HG03439 (cell line): ENCODE measurements at regions not wholly inside any gene's neighbourhood (a gene's known extent, or its start where the extent isn't known, plus 50 kb on each side); places are given as distances from the start of the nearest gene placed in this dataset.

Source experiments
- ATAC-seq: cut with Tn5 transposase; IDR thresholded peaks from one replicate; pipeline ENCODE4 v1.9.1; 2021; ENCODE audit warnings: mild to moderate bottlenecking, moderate library complexity; ENCODE audit not compliant: unreplicated experiment

DNA sequence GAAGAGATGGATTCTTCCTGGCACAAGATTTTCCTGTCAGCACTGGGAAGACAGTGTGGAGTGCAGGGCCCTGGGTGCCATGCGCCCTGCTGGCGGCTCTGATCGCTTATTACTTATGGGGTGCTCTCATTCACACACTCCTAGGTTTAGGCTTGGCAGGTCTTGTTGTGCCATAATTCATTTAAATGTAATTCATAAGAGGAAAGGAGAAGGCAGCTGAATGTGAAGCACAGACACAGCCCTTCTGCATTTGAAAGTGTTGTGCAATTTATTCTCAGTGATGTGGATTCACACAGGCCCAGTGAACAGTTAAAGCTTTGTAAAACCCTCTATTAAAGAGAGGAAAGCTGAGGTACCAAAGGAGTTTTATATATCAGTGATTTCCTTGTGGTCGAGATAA lies 249.7 kb downstream of the C4orf33 start:
- ATAC-seq: no peak

DNA sequence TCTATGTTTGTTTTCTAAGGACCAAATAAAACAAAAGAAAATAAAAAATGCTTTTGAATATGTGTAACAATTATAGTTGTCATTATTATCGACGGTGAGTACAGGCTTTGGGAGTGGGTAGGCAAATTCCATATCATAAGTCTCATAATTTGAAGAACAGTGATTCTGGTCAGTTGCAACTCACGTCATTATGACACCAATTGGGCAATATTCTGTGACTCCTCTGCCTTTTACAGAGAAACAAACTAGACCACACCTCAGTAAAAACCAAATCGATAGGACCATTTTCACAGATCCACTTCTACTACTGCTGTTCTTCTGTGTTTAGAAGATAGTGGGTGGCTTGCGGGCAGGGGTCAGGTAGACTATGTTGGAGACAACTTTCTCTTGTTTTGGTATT lies 250.1 kb downstream of the C4orf33 start:
- no peak for ATAC-seq

DNA sequence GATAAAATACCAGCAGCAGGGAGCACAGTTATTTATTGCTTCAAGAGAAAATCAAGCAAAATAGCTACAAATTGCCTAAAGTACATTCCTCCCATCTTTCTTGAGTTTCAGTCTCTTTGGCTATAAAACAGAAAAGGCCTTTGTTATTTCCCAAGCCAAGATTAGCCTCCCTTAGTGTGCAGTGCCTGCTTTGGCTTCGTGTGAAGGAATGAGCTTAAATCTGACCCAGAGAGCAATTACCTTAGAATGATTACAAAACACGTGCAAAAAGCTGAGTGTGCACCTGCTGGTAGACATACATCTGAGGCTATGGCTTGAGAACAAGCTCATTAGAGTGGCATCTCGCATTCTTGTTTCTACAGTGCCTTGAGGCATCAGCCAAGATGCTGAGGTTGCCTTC lies 250.8 kb downstream of the C4orf33 start:
- no peak for ATAC-seq

- no peak for ATAC-seq
Observed at GRCh38 chr4:129350834-129351721, 255.1 kb downstream of the C4orf33 start.

GRCh38 chr4:129352480-129352879 lies 256.5 kb downstream of the C4orf33 start:
- no peak for ATAC-seq

DNA sequence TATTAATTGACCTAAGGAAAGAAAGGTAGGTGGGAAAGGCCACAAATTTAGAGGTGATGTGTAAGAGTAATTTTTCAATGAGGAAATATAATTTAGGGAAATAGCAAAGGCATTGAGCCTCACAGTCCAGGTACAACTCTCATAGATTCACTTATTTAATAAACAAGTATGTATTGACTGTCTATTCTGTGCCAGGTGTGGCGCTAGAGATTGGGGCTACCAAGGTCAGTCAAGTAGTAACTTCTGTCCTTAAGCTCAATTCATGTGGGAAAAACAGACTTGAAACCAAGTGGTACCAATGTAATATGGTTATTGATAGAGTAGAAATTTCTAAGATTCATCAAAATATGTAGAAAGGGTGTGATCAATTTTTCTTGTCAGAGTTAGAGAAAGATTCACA lies 257.5 kb downstream of the C4orf33 start:
- no peak for ATAC-seq

DNA sequence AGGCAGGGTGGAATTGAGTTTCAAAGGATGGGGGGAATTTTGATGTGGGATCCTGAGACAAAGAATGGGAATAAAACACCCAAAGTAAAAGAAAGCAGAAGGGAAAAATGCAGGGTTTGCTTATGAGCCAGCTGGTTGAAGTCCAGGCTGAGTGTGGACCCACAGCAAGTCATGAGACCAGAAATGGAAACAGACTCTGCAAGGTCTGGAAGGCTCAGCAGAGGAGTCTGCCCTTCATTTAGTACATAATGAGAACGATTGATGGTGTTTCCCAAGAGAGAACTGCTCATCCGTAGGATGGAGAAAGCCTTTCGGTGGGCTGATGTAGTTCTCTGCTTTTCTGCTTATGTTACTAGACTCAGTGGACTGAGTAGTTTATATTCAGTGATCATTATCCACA lies 259.1 kb downstream of the C4orf33 start:
- ATAC-seq: no peak

GRCh38 chr4:129355516-129355915 lies 259.6 kb downstream of the C4orf33 start:
- ATAC-seq: no peak

- no peak for ATAC-seq
Observed at GRCh38 chr4:129358571-129358970, 262.6 kb downstream of the C4orf33 start.

DNA sequence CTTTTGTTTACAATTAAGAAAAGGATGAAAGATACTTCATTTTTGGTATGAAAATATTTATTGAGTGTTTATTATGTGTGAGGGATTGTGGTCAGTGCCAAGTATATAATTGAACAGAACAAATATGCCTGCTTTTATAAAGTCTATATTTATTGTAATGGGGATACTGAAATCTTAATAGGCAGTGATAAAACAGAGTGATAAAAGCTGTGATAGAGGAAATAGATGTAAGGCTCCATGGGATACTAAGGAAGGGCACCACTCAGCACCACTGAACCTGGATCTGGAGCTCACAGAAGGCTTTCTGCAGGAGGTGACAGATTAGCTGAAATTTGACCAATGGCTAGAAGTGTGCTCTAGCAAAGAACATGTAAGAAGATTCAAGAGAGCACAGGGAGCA lies 263.5 kb downstream of the C4orf33 start:
- ATAC-seq: no peak

DNA sequence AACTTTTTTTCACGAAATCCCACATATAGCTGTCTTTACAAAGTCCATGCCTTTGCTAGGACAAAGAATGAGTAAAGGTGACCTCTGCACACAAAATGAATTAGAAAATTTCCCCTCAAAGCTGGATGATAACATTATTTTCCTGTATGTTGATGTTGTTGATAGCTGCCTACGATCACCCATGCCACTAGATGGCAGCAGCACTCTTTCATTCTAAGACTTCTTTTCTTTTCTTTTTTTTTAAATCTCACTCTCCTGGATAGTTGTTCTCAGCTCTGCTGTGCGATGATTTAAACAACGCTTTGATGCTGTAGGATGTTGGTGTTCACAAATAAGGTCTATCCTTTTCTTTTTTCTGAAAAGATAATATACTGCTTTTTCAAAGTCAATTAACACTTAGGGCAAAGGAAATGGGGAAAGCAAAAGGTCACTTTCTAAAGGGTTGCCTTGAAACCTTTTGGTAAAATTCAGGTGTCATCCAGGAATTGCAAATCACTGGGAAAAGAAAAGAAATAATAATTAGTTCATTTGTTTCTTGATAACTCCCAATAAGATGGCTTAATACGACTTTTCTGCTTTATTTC lies 266.8 kb downstream of the C4orf33 start:
- peak; percentile 74 for ATAC-seq

- ATAC-seq: no peak
Observed at GRCh38 chr4:129364747-129365452, 268.9 kb downstream of the C4orf33 start.

GRCh38 chr4:129369361-129370010 lies 273.5 kb downstream of the C4orf33 start:
- no peak for ATAC-seq

DNA sequence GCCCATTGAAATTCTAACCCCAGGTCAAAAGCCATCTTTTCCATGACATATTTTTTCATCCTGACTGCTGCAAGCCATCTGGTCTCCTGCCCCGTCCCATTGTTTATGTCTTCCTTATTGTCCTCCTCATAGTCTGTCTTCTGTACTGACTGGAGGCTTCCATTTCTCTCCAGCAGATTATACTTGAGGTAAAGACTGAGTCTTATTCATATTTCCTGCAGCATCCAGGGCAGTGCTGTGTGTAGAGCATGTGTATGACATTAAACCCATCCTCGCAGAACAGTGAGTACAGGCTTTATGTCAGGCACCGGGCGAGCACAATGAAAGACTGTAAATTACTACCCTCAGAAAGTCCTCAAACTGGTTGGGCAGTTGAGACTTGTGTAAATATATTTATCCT lies 275.1 kb downstream of the C4orf33 start:
- ATAC-seq: no peak

- no peak for ATAC-seq
Observed at GRCh38 chr4:129371926-129372325, 276.0 kb downstream of the C4orf33 start.

- no peak for ATAC-seq
Observed at GRCh38 chr4:129377131-129377845, 281.3 kb downstream of the C4orf33 start.

DNA sequence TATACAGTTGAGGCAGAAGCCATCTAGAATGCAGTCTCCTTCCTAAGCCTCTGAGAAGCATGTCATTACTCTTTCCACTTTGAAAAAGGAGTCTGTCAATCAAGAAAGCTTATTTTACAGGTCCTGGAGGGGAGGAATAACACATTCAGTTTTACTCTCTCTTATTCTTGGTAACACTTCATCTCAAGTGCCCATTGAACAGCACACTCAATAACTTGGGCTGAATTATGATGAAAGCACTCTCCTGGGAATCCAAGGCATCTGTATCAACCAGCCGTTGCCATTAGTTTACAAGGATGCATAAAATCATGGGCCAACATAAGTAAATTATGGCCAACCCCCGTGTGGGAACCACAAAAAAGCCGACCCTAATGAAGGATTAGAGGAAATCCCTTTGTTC lies 282.4 kb downstream of the C4orf33 start:
- ATAC-seq: no peak

- no peak for ATAC-seq
Observed at GRCh38 chr4:129379429-129379828, 283.5 kb downstream of the C4orf33 start.

GRCh38 chr4:129384974-129385373 lies 289.0 kb downstream of the C4orf33 start:
- no peak for ATAC-seq

DNA sequence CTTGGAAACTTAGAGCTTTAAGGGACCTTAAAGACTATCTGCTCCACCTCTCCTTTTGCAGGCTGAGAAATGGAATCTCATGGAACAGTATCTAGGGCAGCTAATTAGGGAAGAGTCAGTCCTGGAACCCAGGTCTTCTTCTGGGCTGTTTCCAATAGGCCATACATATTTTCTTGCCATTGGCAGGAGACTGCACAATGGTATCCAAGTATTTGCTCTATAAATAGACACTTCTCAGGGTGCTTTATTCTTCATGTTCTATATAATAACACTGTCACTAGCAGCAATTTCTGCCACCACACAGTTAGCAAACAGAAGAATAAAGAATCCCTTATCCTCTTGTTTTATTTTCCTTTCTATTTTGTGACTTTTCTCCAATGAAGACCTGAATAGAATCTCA lies 291.7 kb downstream of the C4orf33 start:
- no peak for ATAC-seq

DNA sequence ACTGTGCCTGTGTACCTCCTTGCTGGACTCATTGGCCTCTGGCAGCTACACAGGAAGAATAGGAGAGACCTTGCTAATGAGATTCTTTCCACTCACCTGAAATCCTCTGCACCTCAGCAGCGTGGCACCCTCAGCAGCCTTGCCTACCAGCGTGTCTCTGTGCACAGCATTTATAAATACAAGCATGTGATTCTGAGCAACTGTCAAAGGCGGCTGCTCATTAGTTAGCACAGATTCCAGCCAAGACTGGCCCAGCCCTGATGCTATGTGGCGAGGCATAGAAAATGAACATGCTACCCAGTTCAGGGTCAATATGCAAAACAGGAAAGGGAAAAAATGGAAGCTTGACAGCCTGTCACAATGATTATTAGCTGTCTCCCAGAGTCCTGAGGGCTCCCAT lies 298.0 kb downstream of the C4orf33 start:
- ATAC-seq: no peak
